ENCODE measurements at regions not wholly inside any gene's neighbourhood (a gene's known extent, or its start where the extent isn't known, plus 50 kb on each side); places are given as distances from the start of the nearest gene placed in this dataset.

- no peaks in the 10 kb centered on the region for H3K79me2 ChIP-seq (ENCODE audit: insufficient read depth, low read length)
- no peak overlapping the region for H2AFZ ChIP-seq (ENCODE audit: low read length)
- H3K9me3 ChIP-seq (ENCODE audit: insufficient read depth, low read depth, low read length): no peaks in the 10 kb centered on the region
- H3K9ac ChIP-seq (ENCODE audit: low read depth, low read length, poor library complexity, severe bottlenecking): no peak overlapping the region
- no peaks in the 10 kb centered on the region for H3K4me1 ChIP-seq (ENCODE audit: insufficient read depth, low read length, poor library complexity, severe bottlenecking)
- no peaks in the 10 kb centered on the region for H3F3A ChIP-seq (ENCODE audit: low read depth)
- H3K9me2 ChIP-seq (replicated peaks; ENCODE audit: low read depth, low read length): no peaks in the 10 kb centered on the region
- H3K27me3 ChIP-seq (ENCODE audit: insufficient read depth, low read length, poor library complexity, severe bottlenecking): no peaks in the 10 kb centered on the region
- H3K36me3 ChIP-seq (ENCODE audit: insufficient read depth, low read length): no peaks in the 10 kb centered on the region
- no peak overlapping the region for H3K4me3 ChIP-seq (ENCODE audit: low read length, poor library complexity, severe bottlenecking)
- no peak overlapping the region for H3K4me2 ChIP-seq (ENCODE audit: low read depth, low read length, poor library complexity, severe bottlenecking)
- no peaks in the 10 kb centered on the region for H4K20me1 ChIP-seq (ENCODE audit: insufficient read depth, low read length, poor library complexity, severe bottlenecking)
- TF ChIP-seq CTCF (conservative IDR thresholded peaks at IDR 0.05; ENCODE audit: low read length): no peak
- TF ChIP-seq EZH2phosphoT487 (IDR thresholded peaks at IDR 0.05; ENCODE audit: borderline replicate concordance): no peak
These were observed 331.0 kb downstream of the MYCN start for GRCh38 chr2:16271231-16271896.

GRCh38 chr2:16270441-16270840 is 330.1 kb downstream of the MYCN start:
- Histone ChIP-seq H3F3A (ENCODE audit: low read depth) (no peaks in the 10 kb centered on the region), H3K27me3 (ENCODE audit: insufficient read depth, low read length, poor library complexity, severe bottlenecking) (no peaks in the 10 kb centered on the region)

GRCh38 chr2:16268301-16269000 is 328.1 kb downstream of the MYCN start:
- Histone ChIP-seq H3K27me3 (ENCODE audit: insufficient read depth, low read length, poor library complexity, severe bottlenecking) (no peaks in the 10 kb centered on the region), H3F3A (ENCODE audit: low read depth) (no peaks in the 10 kb centered on the region), H3K4me1 (ENCODE audit: insufficient read depth, low read length, poor library complexity, severe bottlenecking) (no peaks in the 10 kb centered on the region), H3K9me3 (ENCODE audit: insufficient read depth, low read depth, low read length) (no peaks in the 10 kb centered on the region), H3K9ac (ENCODE audit: low read depth, low read length, poor library complexity, severe bottlenecking) (no peak overlapping the region), H3K4me2 (ENCODE audit: low read depth, low read length, poor library complexity, severe bottlenecking) (no peak overlapping the region), H3K9me2 (replicated peaks; ENCODE audit: low read depth, low read length) (no peaks in the 10 kb centered on the region), H3K4me3 (ENCODE audit: low read length, poor library complexity, severe bottlenecking) (no peak overlapping the region), H3K79me2 (ENCODE audit: insufficient read depth, low read length) (no peaks in the 10 kb centered on the region), H3K36me3 (ENCODE audit: insufficient read depth, low read length) (no peaks in the 10 kb centered on the region), H2AFZ (ENCODE audit: low read length) (no peak overlapping the region), H4K20me1 (ENCODE audit: insufficient read depth, low read length, poor library complexity, severe bottlenecking) (no peaks in the 10 kb centered on the region)
- TF ChIP-seq CTCF (conservative IDR thresholded peaks at IDR 0.05; ENCODE audit: low read length) (no peak), EZH2phosphoT487 (IDR thresholded peaks at IDR 0.05; ENCODE audit: borderline replicate concordance) (no peak)

More at GRCh38 chr2:16270441-16270840, 330.1 kb downstream of the MYCN start:
- Histone ChIP-seq H3K79me2 (ENCODE audit: insufficient read depth, low read length) (no peaks in the 10 kb centered on the region), H3K9ac (ENCODE audit: low read depth, low read length, poor library complexity, severe bottlenecking) (no peak overlapping the region), H3K9me2 (replicated peaks; ENCODE audit: low read depth, low read length) (no peaks in the 10 kb centered on the region), H2AFZ (ENCODE audit: low read length) (no peak overlapping the region), H4K20me1 (ENCODE audit: insufficient read depth, low read length, poor library complexity, severe bottlenecking) (no peaks in the 10 kb centered on the region), H3K4me1 (ENCODE audit: insufficient read depth, low read length, poor library complexity, severe bottlenecking) (no peaks in the 10 kb centered on the region), H3K36me3 (ENCODE audit: insufficient read depth, low read length) (no peaks in the 10 kb centered on the region), H3K9me3 (ENCODE audit: insufficient read depth, low read depth, low read length) (no peaks in the 10 kb centered on the region), H3K4me2 (ENCODE audit: low read depth, low read length, poor library complexity, severe bottlenecking) (no peak overlapping the region), H3K4me3 (ENCODE audit: low read length, poor library complexity, severe bottlenecking) (no peak overlapping the region)
- TF ChIP-seq CTCF (conservative IDR thresholded peaks at IDR 0.05; ENCODE audit: low read length) (no peak), EZH2phosphoT487 (IDR thresholded peaks at IDR 0.05; ENCODE audit: borderline replicate concordance) (no peak)
